ENCODE measurements at regions not wholly inside any gene's neighbourhood (a gene's known extent, or its start where the extent isn't known, plus 50 kb on each side); places are given as distances from the start of the nearest gene placed in this dataset.

GRCh38 chr3:78256123-78256522, 1216.2 kb downstream of the ROBO2 start:
- no peak overlapping the region for H3K4me3 ChIP-seq (ENCODE audit: insufficient read depth, low read length, poor library complexity, severe bottlenecking)
- H3K9me2 ChIP-seq (replicated peaks; ENCODE audit: insufficient read depth, low read length) = no peaks in the 10 kb centered on the region
- H3K4me2 ChIP-seq (ENCODE audit: low read depth, low read length, poor library complexity, severe bottlenecking) = no peak overlapping the region
- H3K9me3 ChIP-seq (ENCODE audit: insufficient read depth, low read length) = no peaks in the 10 kb centered on the region
- H2AFZ ChIP-seq (ENCODE audit: low read depth, low read length, severe bottlenecking) = no peak overlapping the region
- TF ChIP-seq EZH2phosphoT487 (conservative IDR thresholded peaks at IDR 0.05; ENCODE audit: low read length) (no peak), CTCF (IDR thresholded peaks at IDR 0.05; ENCODE audit: insufficient read depth, low read length, poor library complexity, severe bottlenecking) (no peak)
- no peaks in the 10 kb centered on the region for H3K36me3 ChIP-seq (ENCODE audit: low read length)
- no peaks in the 10 kb centered on the region for H3K27me3 ChIP-seq (ENCODE audit: low read length)
- H4K20me1 ChIP-seq (ENCODE audit: low read depth, low read length) = no peaks in the 10 kb centered on the region
- H3K27ac ChIP-seq (ENCODE audit: low read depth, low read length) = no peak overlapping the region
- H3K9ac ChIP-seq (ENCODE audit: low read length) = no peak overlapping the region
- no peaks in the 10 kb centered on the region for H3K79me2 ChIP-seq (ENCODE audit: insufficient read depth, low read length)
- no peaks in the 10 kb centered on the region for H3F3A ChIP-seq (ENCODE audit: insufficient read depth)

- H3K27ac ChIP-seq (ENCODE audit: low read depth, low read length) = no peak overlapping the region
- H3K9me3 ChIP-seq (ENCODE audit: insufficient read depth, low read length) = no peaks in the 10 kb centered on the region
- no peak overlapping the region for H3K4me2 ChIP-seq (ENCODE audit: low read depth, low read length, poor library complexity, severe bottlenecking)
- TF ChIP-seq CTCF (IDR thresholded peaks at IDR 0.05; ENCODE audit: insufficient read depth, low read length, poor library complexity, severe bottlenecking) (no peak), EZH2phosphoT487 (conservative IDR thresholded peaks at IDR 0.05; ENCODE audit: low read length) (no peak)
- no peak overlapping the region for H2AFZ ChIP-seq (ENCODE audit: low read depth, low read length, severe bottlenecking)
- H3K9me2 ChIP-seq (replicated peaks; ENCODE audit: insufficient read depth, low read length) = no peaks in the 10 kb centered on the region
- no peaks in the 10 kb centered on the region for H4K20me1 ChIP-seq (ENCODE audit: low read depth, low read length)
- H3F3A ChIP-seq (ENCODE audit: insufficient read depth) = no peaks in the 10 kb centered on the region
- H3K79me2 ChIP-seq (ENCODE audit: insufficient read depth, low read length) = no peaks in the 10 kb centered on the region
- H3K27me3 ChIP-seq (ENCODE audit: low read length) = no peaks in the 10 kb centered on the region
- H3K4me3 ChIP-seq (ENCODE audit: insufficient read depth, low read length, poor library complexity, severe bottlenecking) = no peak overlapping the region
- H3K36me3 ChIP-seq (ENCODE audit: low read length) = no peaks in the 10 kb centered on the region
- H3K9ac ChIP-seq (ENCODE audit: low read length) = no peak overlapping the region
Measured at GRCh38 chr3:78257951-78258530, 1218.1 kb downstream of the ROBO2 start.

GRCh38 chr3:78258798-78259197, 1218.9 kb downstream of the ROBO2 start:
- Histone ChIP-seq H3K9me2 (replicated peaks; ENCODE audit: insufficient read depth, low read length) (no peaks in the 10 kb centered on the region), H3K36me3 (ENCODE audit: low read length) (no peaks in the 10 kb centered on the region), H3K9me3 (ENCODE audit: insufficient read depth, low read length) (no peaks in the 10 kb centered on the region), H2AFZ (ENCODE audit: low read depth, low read length, severe bottlenecking) (no peak overlapping the region), H3K27ac (ENCODE audit: low read depth, low read length) (no peak overlapping the region), H3F3A (ENCODE audit: insufficient read depth) (no peaks in the 10 kb centered on the region), H3K9ac (ENCODE audit: low read length) (no peak overlapping the region), H3K27me3 (ENCODE audit: low read length) (no peaks in the 10 kb centered on the region), H3K4me2 (ENCODE audit: low read depth, low read length, poor library complexity, severe bottlenecking) (no peak overlapping the region), H3K4me3 (ENCODE audit: insufficient read depth, low read length, poor library complexity, severe bottlenecking) (no peak overlapping the region), H4K20me1 (ENCODE audit: low read depth, low read length) (no peaks in the 10 kb centered on the region), H3K79me2 (ENCODE audit: insufficient read depth, low read length) (no peaks in the 10 kb centered on the region)
- TF ChIP-seq EZH2phosphoT487 (conservative IDR thresholded peaks at IDR 0.05; ENCODE audit: low read length) (no peak), CTCF (IDR thresholded peaks at IDR 0.05; ENCODE audit: insufficient read depth, low read length, poor library complexity, severe bottlenecking) (no peak)
